Neural progenitor cell (in vitro differentiated cells): ENCODE measurements at regions not wholly inside any gene's neighbourhood (a gene's known extent, or its start where the extent isn't known, plus 50 kb on each side); places are given as distances from the start of the nearest gene placed in this dataset.

Experiments
- CTCF ChIP-seq: fragments of 200-600 bp; sonication (generic); IDR thresholded peaks from 2 replicates; pipeline ENCODE4 v1.5.1; 2017; ENCODE audit warnings: antibody characterized with exemption, mild to moderate bottlenecking
- EZH2 ChIP-seq: fragments of 200-600 bp; sonication (generic); IDR thresholded peaks from 2 replicates; pipeline ENCODE4 v1.6.1; 2017; ENCODE audit warnings: antibody characterized with exemption, mild to moderate bottlenecking, moderate library complexity

DNA sequence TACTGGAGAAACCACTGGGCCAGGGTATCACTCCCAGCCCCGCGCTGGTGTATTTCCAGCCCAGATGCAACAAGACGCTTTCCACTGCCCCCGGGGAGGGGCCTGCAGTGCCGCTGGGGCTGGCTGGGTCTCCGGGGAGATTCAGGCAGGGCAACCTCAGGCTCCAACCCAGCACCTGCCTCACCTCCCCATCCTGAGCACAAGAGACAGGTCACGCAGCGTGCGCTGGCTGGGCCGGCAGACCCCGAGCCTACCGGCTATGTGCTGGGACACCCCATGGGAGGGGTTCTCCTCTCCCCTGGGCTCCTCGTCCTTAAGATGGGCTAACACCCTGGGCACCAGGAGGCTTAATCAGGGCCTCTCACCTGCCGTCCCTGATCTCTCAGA lies 80.9 kb downstream of the RFLNA start:
- TF ChIP-seq EZH2 (no peak), CTCF (no peak)
